ENCODE measurements at regions not wholly inside any gene's neighbourhood (a gene's known extent, or its start where the extent isn't known, plus 50 kb on each side); places are given as distances from the start of the nearest gene placed in this dataset.

- TF ChIP-seq EZH2 (optimal IDR thresholded peaks at IDR 0.05; ENCODE audit: low read depth, low read length) (no peak), CTCF (IDR thresholded peaks at IDR 0.05; ENCODE audit: low read length) (no peak), EZH2phosphoT487 (IDR thresholded peaks at IDR 0.05; ENCODE audit: low read length) (no peak)
These were observed 144.4 kb upstream of the TMPO start for GRCh38 chr12:98370976-98371375.
